NB4 (cell line): ENCODE measurements at regions not wholly inside any gene's neighbourhood (a gene's known extent, or its start where the extent isn't known, plus 50 kb on each side); places are given as distances from the start of the nearest gene placed in this dataset.

Source experiments
- POLR2A ChIP-seq: IDR thresholded peaks from 2 replicates; pipeline ENCODE4 v1.6.1; 2011; ENCODE audit warnings: mild to moderate bottlenecking; ENCODE audit not compliant: insufficient read length; ENCODE audit errors: extremely low read depth
- TF ChIP-seq, protein P1 (sequence below): IDR thresholded peaks from one replicate; pipeline ENCODE4 v1.5.1; 2012; ENCODE audit warnings: low read depth, low read length
- TF ChIP-seq, protein P2 (sequence below): IDR thresholded peaks from 2 replicates; pipeline ENCODE4 v1.6.1; 2011; ENCODE audit warnings: low read depth, low read length

DNA sequence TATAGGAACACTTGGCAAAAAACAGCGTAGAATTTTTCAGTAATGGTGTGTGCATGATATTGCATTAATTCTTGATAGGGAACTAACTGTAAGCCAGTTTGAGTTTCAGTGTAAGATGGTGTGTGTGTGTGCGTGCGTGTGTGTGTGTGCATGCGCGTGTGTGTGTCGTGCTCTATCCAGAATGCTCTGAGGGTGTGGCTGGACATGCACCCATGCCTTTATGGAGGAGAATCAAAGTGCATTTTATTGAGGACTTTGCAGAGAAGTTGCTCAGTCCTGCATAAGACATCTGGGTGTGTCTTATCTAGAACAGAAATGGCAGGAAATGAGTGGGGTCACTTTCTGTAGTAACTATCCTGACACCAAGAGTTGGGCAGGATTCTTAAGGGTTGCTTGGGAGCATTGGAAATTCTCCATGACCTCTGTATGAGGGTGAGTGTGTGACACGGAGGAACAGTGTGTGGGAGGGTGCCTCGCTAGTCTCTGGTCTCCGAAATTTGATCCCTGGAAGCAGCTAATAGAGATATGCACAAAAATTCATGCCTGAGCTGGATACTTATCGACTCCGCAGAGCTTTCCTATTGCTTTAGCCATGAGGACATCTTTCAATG, 252.2 kb downstream of the TSHZ3 start:
- TF ChIP-seq, protein P1, sequence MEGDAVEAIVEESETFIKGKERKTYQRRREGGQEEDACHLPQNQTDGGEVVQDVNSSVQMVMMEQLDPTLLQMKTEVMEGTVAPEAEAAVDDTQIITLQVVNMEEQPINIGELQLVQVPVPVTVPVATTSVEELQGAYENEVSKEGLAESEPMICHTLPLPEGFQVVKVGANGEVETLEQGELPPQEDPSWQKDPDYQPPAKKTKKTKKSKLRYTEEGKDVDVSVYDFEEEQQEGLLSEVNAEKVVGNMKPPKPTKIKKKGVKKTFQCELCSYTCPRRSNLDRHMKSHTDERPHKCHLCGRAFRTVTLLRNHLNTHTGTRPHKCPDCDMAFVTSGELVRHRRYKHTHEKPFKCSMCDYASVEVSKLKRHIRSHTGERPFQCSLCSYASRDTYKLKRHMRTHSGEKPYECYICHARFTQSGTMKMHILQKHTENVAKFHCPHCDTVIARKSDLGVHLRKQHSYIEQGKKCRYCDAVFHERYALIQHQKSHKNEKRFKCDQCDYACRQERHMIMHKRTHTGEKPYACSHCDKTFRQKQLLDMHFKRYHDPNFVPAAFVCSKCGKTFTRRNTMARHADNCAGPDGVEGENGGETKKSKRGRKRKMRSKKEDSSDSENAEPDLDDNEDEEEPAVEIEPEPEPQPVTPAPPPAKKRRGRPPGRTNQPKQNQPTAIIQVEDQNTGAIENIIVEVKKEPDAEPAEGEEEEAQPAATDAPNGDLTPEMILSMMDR, result no peak
- TF ChIP-seq, protein P2, sequence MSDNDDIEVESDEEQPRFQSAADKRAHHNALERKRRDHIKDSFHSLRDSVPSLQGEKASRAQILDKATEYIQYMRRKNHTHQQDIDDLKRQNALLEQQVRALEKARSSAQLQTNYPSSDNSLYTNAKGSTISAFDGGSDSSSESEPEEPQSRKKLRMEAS, result no peak
- no peak for TF ChIP-seq POLR2A
